Breast epithelium (tissue), 4 donors: ENCODE measurements at regions not wholly inside any gene's neighbourhood (a gene's known extent, or its start where the extent isn't known, plus 50 kb on each side); places are given as distances from the start of the nearest gene placed in this dataset.

Experiments used
- DNase-seq, 2 donors: peaks; one replicate each; pipeline ENCODE4 v3.0.0-alpha.2; 2019; ENCODE audit warnings: low spot score in 2 of 2
- H3K27ac ChIP-seq, 2 donors: fragments of 200-600 bp; sonication (generic) in 1 of 2; one replicate each; pipeline ENCODE4 v1.5.1; 2016 to 2019; ENCODE audit warnings: mild to moderate bottlenecking in 1 of 2
- H3K27me3 ChIP-seq, 2 donors: fragments of 200-600 bp; sonication (generic) in 1 of 2; one replicate each; pipeline versions ENCODE4 v1.5.1 to v1.6.0; 2017 to 2019; ENCODE audit warnings: control low read depth in 1 of 2, mild to moderate bottlenecking in 1 of 2
- H3K36me3 ChIP-seq: fragments of 200-600 bp; one replicate; pipeline ENCODE4 v1.5.1; 2019
- H3K4me1 ChIP-seq, 2 donors: fragments of 200-600 bp; sonication (generic); one replicate each; pipeline ENCODE4 v1.5.1; 2016 to 2019; ENCODE audit warnings: control low read depth in 1 of 2
- H3K4me3 ChIP-seq, 3 donors: fragments of 200-600 bp; sonication (generic); 1 replicate in 2 of 3; 2 replicates in 1 of 3; pipeline ENCODE4 v1.5.1; 2016 to 2019; ENCODE audit warnings: mild to moderate bottlenecking in 3 of 3, moderate library complexity in 2 of 3
- H3K9me3 ChIP-seq, 2 donors: fragments of 200-600 bp; sonication (generic) in 1 of 2; one replicate each; pipeline ENCODE4 v1.5.1; 2016 to 2019; ENCODE audit warnings: control low read depth in 1 of 2
- POLR2A ChIP-seq: fragments of 450-650 bp; IDR thresholded peaks from one replicate; pipeline ENCODE4 v1.6.1; 2016; ENCODE audit warnings: antibody characterized with exemption, mild to moderate bottlenecking, moderate library complexity
- POLR2AphosphoS5 ChIP-seq, 3 donors: sonication (generic); formaldehyde crosslinking; IDR thresholded peaks; one replicate each; pipeline ENCODE4 v1.6.1; 2017; ENCODE audit warnings: antibody characterized with exemption in 3 of 3
- intact Hi-C: fragments of 100-400 bp; cut with DNase I; formaldehyde crosslinking; loops from one replicate; pipeline ENCODE4 v1.15.1; 2023; ENCODE audit warnings: low total_unique reads
- TF ChIP-seq, protein P1 (sequence below), 3 donors: fragments of 450-650 bp; IDR thresholded peaks; one replicate each; pipeline ENCODE4 v1.5.1; 2016 to 2017; ENCODE audit warnings: antibody characterized with exemption in 3 of 3, mild to moderate bottlenecking in 3 of 3, moderate library complexity in 3 of 3

DNA sequence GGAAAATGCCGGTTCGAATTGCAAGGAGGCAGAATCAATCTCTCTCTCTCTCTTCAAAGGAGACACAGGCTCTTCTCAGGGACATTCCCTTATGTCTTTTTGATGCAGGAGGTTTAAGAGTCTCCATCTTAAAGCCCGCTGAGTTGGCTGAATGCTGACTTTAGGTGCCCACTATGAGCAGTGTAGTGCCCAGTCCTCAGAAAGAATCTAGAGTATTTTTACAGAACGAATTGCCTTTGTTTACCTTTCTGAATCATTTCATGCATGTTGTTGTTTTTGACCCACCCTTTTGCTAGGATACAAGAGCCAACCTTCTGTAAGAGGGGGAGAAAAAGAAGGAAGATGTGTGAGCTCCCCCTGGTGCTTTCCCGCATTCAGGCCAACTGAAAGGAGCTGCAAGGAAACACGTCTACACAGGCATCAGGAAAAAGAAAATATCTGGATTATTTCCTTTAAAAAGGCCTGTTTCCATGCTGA lies 193.5 kb upstream of the TCF4 start:
- Histone ChIP-seq H3K36me3 (no peaks in the 10 kb centered on the region), H3K27me3 (peaks cover 0 to 25% of the 10 kb centered on the region in 2 donors), H3K27ac (no peak overlapping the region), H3K4me3 (no peak overlapping the region), H3K9me3 (no peaks in the 10 kb centered on the region), H3K4me1 (no peaks in the 10 kb centered on the region)
- intact Hi-C loops, result no loop called here
- no peak for DNase-seq
- TF ChIP-seq, protein P1, sequence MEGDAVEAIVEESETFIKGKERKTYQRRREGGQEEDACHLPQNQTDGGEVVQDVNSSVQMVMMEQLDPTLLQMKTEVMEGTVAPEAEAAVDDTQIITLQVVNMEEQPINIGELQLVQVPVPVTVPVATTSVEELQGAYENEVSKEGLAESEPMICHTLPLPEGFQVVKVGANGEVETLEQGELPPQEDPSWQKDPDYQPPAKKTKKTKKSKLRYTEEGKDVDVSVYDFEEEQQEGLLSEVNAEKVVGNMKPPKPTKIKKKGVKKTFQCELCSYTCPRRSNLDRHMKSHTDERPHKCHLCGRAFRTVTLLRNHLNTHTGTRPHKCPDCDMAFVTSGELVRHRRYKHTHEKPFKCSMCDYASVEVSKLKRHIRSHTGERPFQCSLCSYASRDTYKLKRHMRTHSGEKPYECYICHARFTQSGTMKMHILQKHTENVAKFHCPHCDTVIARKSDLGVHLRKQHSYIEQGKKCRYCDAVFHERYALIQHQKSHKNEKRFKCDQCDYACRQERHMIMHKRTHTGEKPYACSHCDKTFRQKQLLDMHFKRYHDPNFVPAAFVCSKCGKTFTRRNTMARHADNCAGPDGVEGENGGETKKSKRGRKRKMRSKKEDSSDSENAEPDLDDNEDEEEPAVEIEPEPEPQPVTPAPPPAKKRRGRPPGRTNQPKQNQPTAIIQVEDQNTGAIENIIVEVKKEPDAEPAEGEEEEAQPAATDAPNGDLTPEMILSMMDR (IDR thresholded peaks at IDR 0.05), result peak in 1 of 3 donors; percentile 28
- TF ChIP-seq POLR2AphosphoS5 (IDR thresholded peaks at IDR 0.05), result peak in 1 of 3 donors; percentile 10
- TF ChIP-seq POLR2A, result no peak

DNA sequence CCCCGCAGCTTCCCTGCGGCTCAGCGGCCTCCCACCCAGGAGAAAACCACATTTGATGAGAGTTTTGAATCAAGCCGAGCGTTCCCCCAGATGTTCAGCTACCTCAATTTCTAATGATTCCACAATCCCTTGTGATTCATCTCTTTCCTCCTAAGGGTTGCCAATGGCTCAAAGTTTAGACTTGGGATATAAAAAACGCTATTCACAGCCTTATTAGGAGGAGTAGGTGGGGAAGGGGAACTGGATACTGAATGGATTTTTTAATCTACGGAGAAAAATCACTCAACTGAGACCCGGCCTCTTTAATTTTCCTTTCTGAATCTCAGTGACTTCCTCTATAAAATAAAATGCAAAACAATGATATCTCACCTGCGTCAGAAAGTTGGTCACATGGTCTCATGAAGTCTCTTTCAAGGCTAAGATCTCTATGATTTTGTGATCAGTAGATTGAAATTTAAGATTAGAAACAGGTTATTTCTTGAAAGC lies 192.6 kb upstream of the TCF4 start:
- intact Hi-C loops, result no loop called here
- no peak for DNase-seq
- Histone ChIP-seq H3K9me3 (no peaks in the 10 kb centered on the region), H3K27ac (peak overlapping the region; percentile 60 to 71), H3K4me3 (peak overlapping the region; percentile 45 to 74 (median 54)), H3K27me3 (peaks cover 0 to 25% of the 10 kb centered on the region in 2 donors), H3K36me3 (no peaks in the 10 kb centered on the region), H3K4me1 (no peaks in the 10 kb centered on the region)
- TF ChIP-seq POLR2AphosphoS5 (IDR thresholded peaks at IDR 0.05), result no peak

DNA sequence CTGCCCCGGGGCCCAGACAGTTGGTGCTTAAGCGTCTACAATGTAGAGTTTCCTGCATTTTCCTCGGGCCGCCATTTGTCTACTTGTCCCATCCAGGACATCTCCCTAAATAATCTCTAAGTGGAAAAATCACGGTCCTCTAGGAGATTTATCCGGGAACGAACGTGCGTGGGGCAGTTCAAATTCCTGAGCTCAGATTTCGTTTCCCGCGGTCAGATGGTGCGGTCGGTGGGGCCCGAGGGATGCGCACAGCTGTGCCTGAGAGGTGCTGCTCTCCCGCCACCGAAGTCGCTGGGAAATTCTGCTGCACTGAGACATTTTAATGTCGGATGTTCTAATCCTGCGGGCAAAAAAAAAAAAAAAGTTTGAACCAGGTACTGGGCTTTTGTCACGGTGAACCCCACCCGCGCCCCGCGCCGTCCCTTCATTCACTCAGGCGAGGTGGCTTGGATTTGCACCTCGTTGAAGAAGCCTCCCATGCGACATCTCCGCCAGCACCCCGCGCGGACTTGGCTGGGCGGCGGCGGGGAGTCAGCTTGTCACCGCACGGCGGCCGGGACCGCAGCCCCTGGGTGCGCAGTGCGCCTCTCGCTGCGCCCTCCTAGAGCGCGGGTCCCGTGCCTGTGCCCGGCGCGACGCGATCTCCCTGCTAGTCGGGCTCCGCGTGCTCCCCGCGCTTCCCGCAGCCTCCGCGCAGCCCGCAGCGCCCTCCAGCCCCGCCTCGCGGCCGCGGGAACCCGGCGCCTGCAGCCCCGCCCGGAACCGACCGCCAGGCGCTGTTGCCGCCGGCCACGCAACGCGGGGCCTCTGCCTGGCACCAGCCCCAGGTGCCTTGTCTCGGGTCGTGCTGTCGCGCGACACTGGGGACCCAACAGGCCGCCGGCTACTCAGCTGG lies 191.9 kb upstream of the TCF4 start:
- Histone ChIP-seq H3K27me3 (peaks cover 0 to 25% of the 10 kb centered on the region in 2 donors), H3K4me1 (no peaks in the 10 kb centered on the region), H3K9me3 (no peaks in the 10 kb centered on the region), H3K4me3 (peak overlapping the region; percentile 45 to 74 (median 54)), H3K36me3 (no peaks in the 10 kb centered on the region), H3K27ac (peak overlapping the region; percentile 60 to 71)
- DNase-seq, result peak in 1 of 2 donors; percentile 52
- intact Hi-C loops, result no loop called here
- TF ChIP-seq, protein P1 (IDR thresholded peaks at IDR 0.05), result peak in 1 of 3 donors; percentile 44
- TF ChIP-seq POLR2A, result no peak

DNA sequence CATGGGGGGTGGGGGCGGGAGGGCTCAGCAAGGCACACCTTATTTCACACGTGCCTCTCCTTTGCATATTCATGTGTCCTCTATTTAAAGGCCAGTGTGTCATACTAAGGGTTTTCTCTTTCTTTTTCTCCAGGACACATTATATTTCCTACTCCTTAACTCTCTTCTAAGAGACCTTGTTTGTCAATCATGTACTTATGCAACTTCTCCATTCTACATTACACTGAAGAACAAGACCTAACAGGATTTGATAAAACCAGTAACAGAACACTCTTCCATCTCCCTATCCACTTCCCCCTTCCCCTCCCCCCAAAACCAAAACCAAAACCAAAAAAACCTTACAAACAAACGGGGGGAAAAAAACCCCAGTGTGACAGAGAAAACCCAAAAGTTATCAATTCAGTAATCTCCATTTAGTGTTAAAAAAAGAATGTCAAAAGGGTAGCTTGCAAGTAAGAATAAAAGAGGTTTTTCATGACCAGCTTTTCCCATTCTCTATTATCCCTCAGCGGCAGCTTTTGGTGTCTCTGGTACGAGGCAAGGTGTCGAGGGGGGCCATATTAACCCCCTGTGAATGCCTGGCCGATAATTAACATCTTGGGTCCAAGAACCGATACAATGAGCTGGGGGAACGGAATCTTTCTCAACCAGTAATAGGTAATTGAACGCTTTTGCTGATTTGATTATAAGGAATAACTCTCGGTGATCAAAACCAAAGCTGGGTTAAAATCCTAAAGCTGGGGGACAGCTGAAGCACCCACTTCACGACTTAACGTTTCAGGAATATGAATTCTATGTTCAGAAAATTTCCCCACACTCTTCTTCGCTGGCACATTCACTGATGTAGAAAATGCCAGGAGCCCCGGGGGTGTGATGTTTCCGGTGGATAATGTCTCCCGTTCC lies 191.0 kb upstream of the TCF4 start:
- H3K4me1 ChIP-seq, result no peaks in the 10 kb centered on the region
- intact Hi-C loops, result no loop called here
- H3K27me3 ChIP-seq, result peaks cover 0 to 25% of the 10 kb centered on the region in 2 donors
- H3K36me3 ChIP-seq, result no peaks in the 10 kb centered on the region
- TF ChIP-seq, protein P1 (IDR thresholded peaks at IDR 0.05), result no peak
- H3K9me3 ChIP-seq, result no peaks in the 10 kb centered on the region
- H3K27ac ChIP-seq, result peak overlapping the region; percentile 49 to 60
- peak overlapping the region; percentile 45 to 74 (median 54) for H3K4me3 ChIP-seq
- no peak for DNase-seq

DNA sequence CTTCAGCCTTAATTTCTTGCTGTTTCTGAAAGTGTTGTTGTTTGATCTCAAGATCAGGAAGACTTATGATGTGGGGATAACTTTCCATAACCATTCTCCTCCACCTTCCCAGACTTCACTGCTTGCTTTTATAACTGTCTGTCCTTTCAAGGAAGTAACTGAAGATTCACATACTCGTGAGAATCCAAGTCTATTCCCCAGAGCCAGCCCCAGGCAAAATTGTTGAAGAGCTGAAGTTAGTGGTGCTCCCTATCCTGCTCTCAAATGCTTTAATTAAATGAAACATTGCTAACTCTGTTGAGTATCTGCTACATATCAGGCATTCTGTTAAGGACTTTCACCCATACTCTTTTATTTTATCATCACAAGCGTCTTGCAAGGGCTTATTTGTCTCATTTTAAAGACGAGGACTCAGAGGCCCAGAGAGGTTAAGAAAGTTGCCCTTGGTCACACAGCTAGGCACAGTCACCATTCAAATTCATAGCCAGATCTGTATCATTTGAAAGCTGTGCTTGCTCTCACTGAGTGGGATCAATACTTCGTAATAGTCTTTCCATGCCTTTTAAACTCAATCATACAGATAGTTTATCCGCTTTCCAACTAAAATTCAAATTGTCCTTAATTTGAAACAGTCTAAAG lies 189.8 kb upstream of the TCF4 start:
- intact Hi-C loops, result no loop called here
- H3K4me3 ChIP-seq, result no peak overlapping the region
- H3K9me3 ChIP-seq, result no peaks in the 10 kb centered on the region
- no peak overlapping the region for H3K27ac ChIP-seq
- peaks cover 0 to 25% of the 10 kb centered on the region in 2 donors for H3K27me3 ChIP-seq
- H3K4me1 ChIP-seq, result no peaks in the 10 kb centered on the region
- no peak for TF ChIP-seq POLR2A
- TF ChIP-seq POLR2AphosphoS5 (IDR thresholded peaks at IDR 0.05), result no peak
- TF ChIP-seq, protein P1 (IDR thresholded peaks at IDR 0.05), result no peak
- no peak for DNase-seq
- H3K36me3 ChIP-seq, result no peaks in the 10 kb centered on the region
